ENCODE measurements at regions not wholly inside any gene's neighbourhood (a gene's known extent, or its start where the extent isn't known, plus 50 kb on each side); places are given as distances from the start of the nearest gene placed in this dataset.
A peak's percentile ranks its signal among the peaks of the same experiment; 100 is the strongest.

GRCh38 chr2:105179469-105180372 lies 61.8 kb upstream of the GPR45 start:
- TF ChIP-seq CTCF (tag by site-specific recombination; IDR thresholded peaks at IDR 0.05) (peak; percentile 69), ZNF423 (tag by site-specific recombination; IDR thresholded peaks at IDR 0.05) (no peak), ZNF292 (tag by site-specific recombination; IDR thresholded peaks at IDR 0.05; ENCODE audit: borderline replicate concordance, low read depth) (no peak), ZNF768 (tag by site-specific recombination; IDR thresholded peaks at IDR 0.05) (no peak), ZNF274 (IDR thresholded peaks at IDR 0.05; ENCODE audit: low read length) (no peak), ZNF274 (tag by site-specific recombination; IDR thresholded peaks at IDR 0.05; ENCODE audit: borderline replicate concordance) (no peak), ZNF239 (tag by site-specific recombination; IDR thresholded peaks at IDR 0.05) (no peak), ZNF658 (tag by site-specific recombination; IDR thresholded peaks at IDR 0.05) (no peak), PATZ1 (tag by site-specific recombination; IDR thresholded peaks at IDR 0.05) (no peak), HOXC10 (CRISPR knock-in tag; IDR thresholded peaks at IDR 0.05) (no peak), RBAK (tag by site-specific recombination; IDR thresholded peaks at IDR 0.05) (no peak), ZBTB21 (tag by site-specific recombination; IDR thresholded peaks at IDR 0.05) (no peak)

All from HEK293 (cell line).